K562 (cell line): ENCODE measurements at regions not wholly inside any gene's neighbourhood (a gene's known extent, or its start where the extent isn't known, plus 50 kb on each side); places are given as distances from the start of the nearest gene placed in this dataset.

Experiments
- ATAC-seq: fragments of 200-7000 bp; cut with Tn5 transposase; 3 replicates; pipeline ENCODE4 v1.9.1; 2020; ENCODE audit warnings: moderate library complexity
- BruUV-seq: library from RNA; stranded (reverse); fragments of 400-500 nt; replicated peaks from 2 replicates; lab custom pipeline; 2021; lab: Mats Ljungman, UMichigan
- CTCF ChIA-PET: fragments of 300-600 bp; formaldehyde crosslinking; extraction: SDS; loops from one replicate; lab custom pipeline; 2021; ENCODE audit warnings: low intra/inter-chr PET ratio; lab: Yijun Ruan, JAX
- POLR2A ChIA-PET: fragments of 300-600, 350-650 bp; sonication (Branson Sonifier 250); formaldehyde crosslinking; extraction: SDS; loops from one replicate; lab custom pipeline; 2021; ENCODE audit warnings: antibody characterized with exemption, inconsistent platforms; lab: Yijun Ruan, JAX
- DNase-seq, 4 experiments: peaks; one replicate each; pipeline versions ENCODE4 v3.0.0 to v3.0.0-alpha.2; 2011 to 2018; ENCODE audit warnings: low spot score in 3 of 4, mixed read lengths in 3 of 4; ENCODE audit errors: extremely low read depth in 1 of 4
- FAIRE-seq: peaks from 2 replicates; lab custom pipeline; 2011; peaks lifted over from hg19 to GRCh38; lab: Jason Lieb, UNC
- H2AFZ ChIP-seq: 2 replicates; pipeline ENCODE4 v1.6.0; 2011; ENCODE audit warnings: low read depth, low read length, control low read depth, inconsistent platforms
- H3K27ac ChIP-seq: fragments of 200-600 bp; 3 replicates; pipeline ENCODE4 v1.8.0; 2011; ENCODE audit warnings: low read depth, mild to moderate bottlenecking, control low read depth, inconsistent platforms, low read length, moderate library complexity, mixed read lengths; ENCODE audit errors: extremely low read depth
- H3K27me3 ChIP-seq, 2 experiments: fragments of 300-600 bp in 1 of 2; 2 replicates in 1 of 2; 3 replicates in 1 of 2; pipeline versions ENCODE4 v1.6.0 to v1.8.0; 2011; ENCODE audit warnings: inconsistent platforms in 2 of 2, low read length in 2 of 2, mild to moderate bottlenecking in 1 of 2, mixed read lengths in 1 of 2, moderate library complexity in 1 of 2; ENCODE audit not compliant: control insufficient read depth in 2 of 2, insufficient read depth in 2 of 2
- H3K36me3 ChIP-seq: fragments of 300-600 bp; 3 replicates; pipeline ENCODE4 v1.8.0; 2011; ENCODE audit warnings: mild to moderate bottlenecking, low read length, inconsistent platforms; ENCODE audit not compliant: control insufficient read depth, insufficient read depth
- H3K4me1 ChIP-seq, 2 experiments: fragments of 200-600 bp in 1 of 2; replicated peaks in 1 of 2; 2 replicates in 1 of 2; 3 replicates in 1 of 2; pipeline versions ENCODE4 v1.5.1 to v1.8.0; 2011; ENCODE audit warnings: inconsistent platforms in 2 of 2, low read length in 2 of 2, mild to moderate bottlenecking in 1 of 2, mixed read lengths in 1 of 2, moderate library complexity in 1 of 2; ENCODE audit not compliant: control insufficient read depth in 2 of 2, insufficient read depth in 2 of 2
- H3K4me2 ChIP-seq: 2 replicates; pipeline ENCODE4 v1.6.1; 2011; ENCODE audit warnings: low read length, control low read depth, inconsistent platforms, mixed read lengths; ENCODE audit not compliant: insufficient read depth
- H3K4me3 ChIP-seq: fragments of 200-600 bp; sonication (generic), shearing (Covaris generic); 2 replicates; pipeline ENCODE4 v1.5.1; 2016; ENCODE audit warnings: control low read depth, inconsistent platforms
- H3K79me2 ChIP-seq: fragments of 200-600 bp; 3 replicates; pipeline ENCODE4 v1.8.0; 2011; ENCODE audit warnings: low read length, inconsistent platforms; ENCODE audit not compliant: control insufficient read depth, insufficient read depth
- H3K9ac ChIP-seq, 2 experiments: 2 replicates each; pipeline versions ENCODE4 v1.6.0 to v1.6.1; 2011; ENCODE audit warnings: low read depth in 2 of 2, low read length in 2 of 2, control low read depth in 1 of 2, inconsistent platforms in 1 of 2, mild to moderate bottlenecking in 1 of 2, mixed read lengths in 1 of 2; ENCODE audit not compliant: insufficient read depth in 1 of 2
- H3K9me1 ChIP-seq: one replicate; pipeline ENCODE4 v1.6.0; 2011; ENCODE audit warnings: inconsistent platforms, mild to moderate bottlenecking, low read length, moderate library complexity; ENCODE audit not compliant: control insufficient read depth, insufficient read depth
- H3K9me3 ChIP-seq: replicated peaks from 2 replicates; pipeline ENCODE4 v1.5.1; 2011; ENCODE audit warnings: low read depth, low read length, inconsistent platforms; ENCODE audit not compliant: control insufficient read depth, insufficient read depth
- H4K20me1 ChIP-seq: replicated peaks from 2 replicates; pipeline ENCODE4 v1.6.1; 2011; ENCODE audit warnings: low read length, inconsistent platforms, mixed read lengths; ENCODE audit not compliant: control insufficient read depth, insufficient read depth
- RBM15 ChIP-seq: fragments of 200-400 bp; formaldehyde crosslinking; IDR thresholded peaks from 2 replicates; pipeline ENCODE4 v1.6.1; 2018; ENCODE audit warnings: mild to moderate bottlenecking, low read length, moderate library complexity; ENCODE audit not compliant: insufficient read depth
- ZBTB40 ChIP-seq, 2 experiments: fragments of 450-650 bp in 1 of 2; sonication (generic) in 1 of 2; formaldehyde crosslinking in 1 of 2; IDR thresholded peaks; 2 replicates each; pipeline versions ENCODE4 v1.7.1 to v1.9.0; 2016 to 2022; ENCODE audit warnings: inconsistent platforms in 1 of 2, mild to moderate bottlenecking in 1 of 2, missing genetic modification reagents in 1 of 2
- WGBS: fragments of 100-300 bp; shearing (Covaris generic); methylation state at CpG from one replicate; pipeline ENCODE4 v1.1.6; 2016; ENCODE audit warnings: low coverage, mixed read lengths; ENCODE audit not compliant: insufficient coverage; ENCODE audit errors: missing lambda C conversion rate; 5-methylcytosine and 5-hydroxymethylcytosine counted together
- in situ Hi-C: fragments of 300-500 bp; cut with MboI; formaldehyde crosslinking; loops from 4 replicates; pipeline ENCODE4 v1.15.0; 2018; ENCODE audit warnings: inconsistent platforms, mixed read lengths
- intact Hi-C: fragments of 100-400 bp; cut with micrococcal nuclease; formaldehyde crosslinking; loops from 2 replicates; pipeline ENCODE4 v1.14.2; 2022

- Histone ChIP-seq H3K4me2 (no peak overlapping the region), H3K4me1 (no peaks in the 10 kb centered on the region), H3K36me3 (no peaks in the 10 kb centered on the region), H3K4me3 (no peak overlapping the region), H2AFZ (no peak overlapping the region), H3K9me3 (no peaks in the 10 kb centered on the region), H3K9me1 (no peaks in the 10 kb centered on the region), H3K9ac (no peak overlapping the region), H4K20me1 (no peaks in the 10 kb centered on the region), H3K79me2 (no peaks in the 10 kb centered on the region), H3K27me3 (no peaks in the 10 kb centered on the region), H3K27ac (no peak overlapping the region)
- ATAC-seq: no peak
- 7% methylated on average over 3 of the region's 3 CpGs for WGBS
- ChIA-PET CTCF (no interaction called here), POLR2A (no interaction called here)
- BruUV-seq: no TSS peak
- FAIRE-seq: no peak
- TF ChIP-seq ZBTB40 (IDR thresholded peaks at IDR 0.05): peak; percentile 77
- TF ChIP-seq ZBTB40 (CRISPR knock-in tag; IDR thresholded peaks at IDR 0.05): no peak
- no peak for TF ChIP-seq RBM15
- no peak for DNase-seq
- intact Hi-C loops: no loop called here
- in situ Hi-C loops: no loop called here
Observed at GRCh38 chr6:155762649-155763048, 307.0 kb upstream of the NOX3 start.
